Kidney capillary endothelial cell (primary cell): ENCODE measurements at regions not wholly inside any gene's neighbourhood (a gene's known extent, or its start where the extent isn't known, plus 50 kb on each side); places are given as distances from the start of the nearest gene placed in this dataset.
A peak's percentile ranks its signal among the peaks of the same experiment; 100 is the strongest.

Experiments
- DNase-seq: peaks from one replicate; pipeline ENCODE4 v3.0.0-alpha.2; 2018; ENCODE audit warnings: low spot score

- DNase-seq: peak; percentile 42
These were observed 275.7 kb upstream of the KIF2A start for GRCh38 chr5:62030326-62030725.

GRCh38 chr5:62038024-62038423 lies 268.0 kb upstream of the KIF2A start:
- no peak for DNase-seq

GRCh38 chr5:62041156-62041756 lies 264.8 kb upstream of the KIF2A start:
- DNase-seq: no peak

DNA sequence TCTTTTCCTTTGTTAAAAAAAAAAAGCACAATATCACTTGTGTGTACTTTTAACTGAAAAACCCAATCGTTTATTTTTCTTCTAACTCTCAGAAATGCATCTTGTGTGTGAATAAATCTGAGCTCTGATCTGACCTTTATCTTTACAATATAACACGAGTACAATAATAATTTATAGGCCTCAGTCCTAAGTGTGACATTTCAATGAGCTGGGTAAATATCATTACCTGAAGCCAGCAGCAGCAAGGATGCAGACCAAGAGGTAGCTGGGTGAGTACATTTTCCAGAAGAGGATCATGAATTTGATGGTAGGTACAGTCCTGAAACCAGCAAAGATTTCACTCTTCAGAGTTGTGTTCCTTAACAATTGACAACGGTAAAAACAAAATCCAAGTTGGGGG lies 264.0 kb upstream of the KIF2A start:
- DNase-seq: no peak

GRCh38 chr5:62043289-62044280 lies 262.4 kb upstream of the KIF2A start:
- no peak for DNase-seq

- DNase-seq: no peak
These were observed 261.0 kb upstream of the KIF2A start for GRCh38 chr5:62044989-62045388.

- no peak for DNase-seq
These were observed 259.8 kb upstream of the KIF2A start for GRCh38 chr5:62046191-62046590.

DNA sequence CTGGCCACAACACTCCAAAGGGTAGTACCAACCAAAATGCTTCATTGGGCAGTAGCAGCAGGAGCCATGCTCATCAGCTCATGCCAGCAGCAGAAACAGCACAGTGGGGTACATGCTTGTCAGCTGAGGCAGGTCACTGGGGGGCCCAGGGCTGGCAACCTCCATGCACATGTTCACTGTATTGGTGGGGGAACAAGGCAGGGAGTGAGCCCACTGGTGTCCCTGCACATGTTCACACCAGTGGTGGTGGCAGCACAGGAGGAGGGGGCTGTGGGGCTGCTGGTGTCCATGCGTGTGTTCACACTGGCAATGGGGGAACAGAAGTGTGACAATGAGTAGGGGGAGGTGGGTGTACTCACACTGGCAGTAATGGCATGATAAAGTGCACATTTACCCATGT lies 254.3 kb upstream of the KIF2A start:
- no peak for DNase-seq

- no peak for DNase-seq
These were observed 246.0 kb upstream of the KIF2A start for GRCh38 chr5:62059960-62060359.

GRCh38 chr5:62065050-62065449 lies 241.0 kb upstream of the KIF2A start:
- no peak for DNase-seq

- DNase-seq: no peak
These were observed 239.2 kb upstream of the KIF2A start for GRCh38 chr5:62066761-62067277.

GRCh38 chr5:62068554-62068953 lies 237.5 kb upstream of the KIF2A start:
- DNase-seq: no peak

GRCh38 chr5:62077387-62077786 lies 228.6 kb upstream of the KIF2A start:
- no peak for DNase-seq

DNA sequence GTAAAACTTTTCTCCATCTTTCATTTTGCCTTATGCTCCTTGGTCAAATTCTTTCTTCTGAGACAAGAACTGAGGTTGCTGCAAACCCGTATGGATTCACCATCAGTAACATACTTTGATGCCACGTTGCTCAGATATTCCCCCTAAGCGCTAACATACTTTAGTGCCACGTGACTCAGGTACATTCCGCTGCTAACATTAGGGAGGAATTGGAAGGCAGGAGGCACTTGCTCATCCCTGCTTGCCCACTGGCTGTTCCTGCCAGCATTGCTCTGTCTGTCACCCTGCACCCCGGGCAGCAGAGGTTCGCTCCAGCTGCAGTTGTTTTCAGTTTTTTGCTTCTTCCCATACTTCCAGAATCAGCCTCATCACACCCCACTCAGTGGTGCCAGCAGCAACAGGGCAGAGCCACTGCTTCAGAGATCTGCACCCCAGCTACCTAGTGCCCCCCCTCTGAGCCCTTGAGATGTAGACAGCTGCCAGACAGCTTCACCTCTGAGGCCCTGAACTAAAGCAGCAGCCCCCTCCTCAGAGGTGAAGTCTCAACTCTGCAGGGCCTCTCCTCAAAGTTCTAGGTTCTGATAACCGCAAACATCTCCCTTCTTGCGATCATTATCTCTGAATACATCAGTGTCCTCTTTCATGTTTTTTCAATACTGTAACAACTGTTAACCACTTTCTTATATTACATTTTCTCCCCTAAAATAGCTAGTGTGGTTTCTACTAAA lies 228.0 kb upstream of the KIF2A start:
- DNase-seq: no peak

DNA sequence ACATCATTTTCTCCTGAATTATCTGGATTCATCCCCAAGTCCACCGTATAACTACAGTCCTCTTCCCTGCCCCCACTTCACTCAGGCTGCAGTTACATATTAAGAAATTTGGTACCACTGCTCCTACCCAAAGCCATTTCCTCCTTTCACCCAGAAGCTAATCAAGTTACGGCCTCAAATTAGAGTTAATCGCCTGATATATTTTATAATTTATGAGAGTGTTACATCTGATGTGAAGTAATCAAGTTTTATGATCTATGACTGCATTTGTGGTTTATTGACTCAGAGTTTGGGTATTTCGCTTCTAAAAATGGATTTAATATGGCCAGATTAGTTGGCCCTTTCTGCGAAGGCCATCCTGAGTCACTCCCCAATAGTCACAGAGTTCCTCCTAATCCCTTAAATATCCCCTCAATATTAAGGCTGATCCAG lies 223.6 kb upstream of the KIF2A start:
- no peak for DNase-seq

DNA sequence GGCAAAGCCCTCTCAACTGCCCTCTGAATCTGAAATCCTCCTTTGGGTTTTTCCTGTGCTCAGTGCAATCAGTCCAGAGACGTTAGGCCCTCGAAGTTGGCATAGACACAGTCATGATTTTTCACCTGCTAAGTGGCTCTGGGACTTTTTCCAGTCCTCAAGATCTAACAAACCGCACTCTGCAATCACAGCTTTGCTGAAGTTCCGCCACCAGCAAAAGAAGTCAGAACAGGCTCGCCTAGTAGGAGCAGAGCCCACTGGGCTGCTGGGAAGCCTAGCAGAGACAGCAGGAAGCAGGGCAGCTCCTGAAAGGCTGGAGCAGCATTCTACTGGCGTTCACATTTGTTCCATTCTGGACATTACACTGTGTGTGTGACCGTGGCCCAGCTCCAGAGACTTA lies 222.8 kb upstream of the KIF2A start:
- DNase-seq: no peak

GRCh38 chr5:62083661-62084060 lies 222.3 kb upstream of the KIF2A start:
- DNase-seq: no peak

GRCh38 chr5:62084391-62084790 lies 221.6 kb upstream of the KIF2A start:
- no peak for DNase-seq

- DNase-seq: no peak
These were observed 215.1 kb upstream of the KIF2A start for GRCh38 chr5:62090953-62091352.

- DNase-seq: no peak
These were observed 212.6 kb upstream of the KIF2A start for GRCh38 chr5:62093411-62093810.

- DNase-seq: no peak
These were observed 212.0 kb upstream of the KIF2A start for GRCh38 chr5:62093976-62094375.

GRCh38 chr5:62097361-62097760 lies 208.6 kb upstream of the KIF2A start:
- no peak for DNase-seq

DNA sequence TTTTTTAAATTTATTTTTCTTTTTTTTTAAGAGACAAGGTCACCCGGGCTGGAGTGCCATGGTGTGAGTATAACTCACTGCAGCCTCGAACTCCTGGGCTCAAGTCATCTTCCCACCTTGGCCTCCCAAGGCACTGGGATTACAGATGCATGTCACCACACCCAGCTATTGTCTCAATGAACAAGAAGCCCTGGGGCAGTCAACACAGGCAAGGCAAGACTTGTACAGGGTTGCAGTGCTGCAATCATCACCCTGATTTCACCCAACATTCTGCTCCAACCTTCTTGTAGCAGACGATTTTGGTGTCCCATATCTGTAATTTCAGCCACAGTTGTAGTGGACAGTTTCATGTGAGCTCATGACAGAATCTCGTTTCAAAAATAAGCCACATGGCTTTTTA lies 205.8 kb upstream of the KIF2A start:
- DNase-seq: no peak
